ENCODE measurements at regions not wholly inside any gene's neighbourhood (a gene's known extent, or its start where the extent isn't known, plus 50 kb on each side); places are given as distances from the start of the nearest gene placed in this dataset.
"Not testable (repeated sequence)": the region's sequence is repeated elsewhere in the genome, so short reads cannot be mapped to it uniquely, and the experiment has no call there.

- DNase-seq: not testable (repeated sequence)
Observed at GRCh38 chr1:25171013-25171412, 61.3 kb downstream of the SYF2 start.

DNA sequence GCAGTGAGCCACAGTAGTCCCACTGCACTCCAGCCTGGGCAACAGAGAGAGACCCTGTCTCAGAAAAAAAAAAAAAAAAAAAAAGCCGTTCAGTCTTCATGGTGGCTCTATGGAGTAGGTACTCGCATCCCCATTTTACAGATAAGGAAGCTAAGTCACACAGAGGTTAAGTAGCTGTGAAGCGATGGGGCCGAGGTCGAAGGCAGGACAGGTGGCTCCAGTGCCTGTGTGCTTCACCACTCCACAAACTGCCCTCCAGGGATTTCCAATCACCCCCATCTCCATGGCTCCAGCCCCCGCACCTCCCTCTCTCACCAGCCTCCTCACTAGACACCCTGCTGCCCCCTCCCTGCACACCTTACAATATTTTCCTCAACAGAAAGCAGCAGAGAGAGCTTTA is 61.9 kb downstream of the SYF2 start:
- no peak for DNase-seq

DNA sequence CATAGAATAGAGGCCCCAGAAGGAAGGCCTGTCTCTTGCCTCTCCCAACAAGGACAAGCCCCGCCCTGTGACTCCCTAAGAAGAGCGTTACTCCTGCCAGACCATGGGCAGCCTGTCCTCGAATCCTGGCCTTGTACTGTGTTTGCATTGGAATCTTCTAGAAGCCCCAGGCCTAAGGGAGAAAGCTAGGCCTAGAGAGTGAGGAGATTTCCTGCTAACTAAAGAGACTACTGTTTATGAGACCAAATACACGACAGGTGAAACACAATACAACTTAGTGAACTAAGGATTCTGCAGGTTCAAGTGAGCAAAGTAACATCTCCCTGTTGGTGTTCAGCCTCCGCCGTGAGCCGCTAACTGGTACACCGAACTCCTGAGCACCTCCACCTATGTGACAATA is 62.7 kb downstream of the SYF2 start:
- no peak for DNase-seq

GRCh38 chr1:25169168-25169567 is 63.1 kb downstream of the SYF2 start:
- no peak for DNase-seq

DNA sequence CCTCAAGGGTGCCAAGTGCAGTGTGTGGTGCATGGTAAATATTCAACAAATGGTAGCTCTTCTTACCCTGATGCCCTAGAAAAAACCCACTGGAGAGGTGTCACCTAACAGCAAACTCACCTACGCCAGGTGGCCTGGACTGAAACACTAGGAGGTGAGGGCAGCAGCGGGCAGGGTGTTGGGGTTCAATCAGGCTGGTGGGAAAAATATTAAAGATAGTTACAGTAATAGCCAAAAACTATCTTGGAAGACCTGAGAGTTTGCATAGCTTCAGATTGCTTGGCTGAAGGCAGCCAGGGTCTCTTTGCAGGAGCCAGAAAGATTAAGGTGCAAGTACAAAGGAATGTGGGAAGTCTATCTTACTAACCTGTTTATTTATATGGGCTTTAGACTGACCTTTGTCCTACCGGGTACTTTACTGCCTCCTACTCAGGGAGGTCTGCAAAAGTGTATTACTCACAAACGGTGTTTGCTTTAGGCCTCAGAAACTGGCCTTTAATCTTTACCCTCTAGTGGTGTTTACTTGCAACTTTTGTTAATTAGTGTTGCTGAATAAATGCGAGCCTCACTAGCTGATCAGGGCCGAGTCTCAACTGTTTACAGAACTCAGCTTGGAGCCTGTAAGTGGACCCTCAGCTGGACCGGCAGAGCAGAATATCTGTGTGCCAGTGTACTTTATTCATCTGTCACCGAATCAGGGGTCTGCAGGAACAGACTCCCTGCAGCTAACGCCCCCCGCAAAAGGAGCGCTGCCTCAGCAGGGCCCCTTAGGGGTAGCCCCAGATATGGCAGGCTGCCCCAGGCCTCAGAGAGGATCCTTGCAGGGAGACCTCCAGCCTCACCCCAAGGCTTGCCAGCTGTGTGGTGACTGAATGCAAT is 63.9 kb downstream of the SYF2 start:
- no peak for DNase-seq

DNA sequence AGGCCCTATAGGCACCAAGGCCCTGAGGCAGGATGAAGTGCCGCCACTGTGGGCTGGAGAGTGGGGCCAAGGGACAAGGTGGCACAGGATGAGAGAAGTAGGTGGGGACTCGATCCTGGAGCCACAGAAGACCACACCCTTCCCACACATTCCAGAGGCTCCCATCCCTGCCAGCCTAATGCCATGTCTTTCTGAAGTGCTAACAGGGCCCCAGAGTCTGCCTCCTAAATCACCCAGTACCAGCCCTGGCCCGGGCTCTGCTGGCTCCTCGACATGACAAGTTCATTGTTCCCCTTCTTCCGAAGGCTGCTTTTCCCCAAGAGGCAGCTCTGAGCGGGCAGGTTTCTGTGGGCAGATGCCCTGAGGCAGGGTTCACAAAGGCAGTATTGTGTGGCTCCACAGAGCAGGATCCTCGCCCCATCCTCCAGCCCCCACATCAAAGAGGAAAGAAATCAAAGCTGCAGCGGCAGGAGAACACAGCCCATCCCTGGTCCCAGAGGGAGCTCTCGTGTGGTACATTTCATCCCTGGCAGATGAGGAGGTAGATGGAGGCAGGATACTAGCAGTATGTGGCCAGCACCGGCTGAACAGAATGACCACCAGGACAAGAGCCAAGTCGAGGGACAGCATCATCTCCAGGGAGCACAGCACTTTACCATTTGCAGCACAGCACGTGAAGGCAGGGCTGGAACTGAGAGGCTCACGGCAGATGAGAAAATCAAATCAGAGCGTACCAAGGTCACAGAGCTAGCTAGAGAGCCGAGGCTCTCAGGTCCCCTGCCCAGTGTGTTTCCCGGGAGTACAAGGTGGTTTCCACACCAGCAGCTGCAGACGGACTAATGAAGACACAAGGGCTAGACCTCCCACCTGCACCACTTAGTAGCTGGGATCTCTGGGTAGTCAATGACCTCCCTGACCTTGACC is 64.8 kb downstream of the SYF2 start:
- DNase-seq: no peak

DNA sequence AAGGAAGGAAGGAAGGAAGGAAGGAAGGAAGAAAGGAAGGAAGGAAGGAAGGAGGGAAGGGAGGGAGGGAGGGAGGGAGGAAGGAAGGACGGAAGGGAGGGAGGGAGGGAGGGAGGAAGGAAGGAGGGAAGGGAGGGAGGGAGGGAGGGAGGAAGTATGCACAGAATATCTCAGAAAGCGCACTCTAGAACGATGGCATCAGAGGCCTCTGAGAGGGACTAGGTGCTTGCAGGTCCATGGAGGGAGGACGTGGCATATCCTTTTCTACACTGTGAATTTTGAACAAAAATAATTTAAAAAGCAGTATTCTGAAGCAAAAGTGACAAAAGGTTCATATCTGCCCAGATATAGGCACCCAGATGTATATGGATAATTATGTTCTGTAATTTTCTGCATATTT is 65.5 kb downstream of the SYF2 start:
- no peak for DNase-seq

GRCh38 chr1:25163986-25164385 is 68.3 kb downstream of the SYF2 start:
- DNase-seq: no peak

GRCh38 chr1:25161981-25162380 is 70.3 kb downstream of the SYF2 start:
- DNase-seq: no peak

DNA sequence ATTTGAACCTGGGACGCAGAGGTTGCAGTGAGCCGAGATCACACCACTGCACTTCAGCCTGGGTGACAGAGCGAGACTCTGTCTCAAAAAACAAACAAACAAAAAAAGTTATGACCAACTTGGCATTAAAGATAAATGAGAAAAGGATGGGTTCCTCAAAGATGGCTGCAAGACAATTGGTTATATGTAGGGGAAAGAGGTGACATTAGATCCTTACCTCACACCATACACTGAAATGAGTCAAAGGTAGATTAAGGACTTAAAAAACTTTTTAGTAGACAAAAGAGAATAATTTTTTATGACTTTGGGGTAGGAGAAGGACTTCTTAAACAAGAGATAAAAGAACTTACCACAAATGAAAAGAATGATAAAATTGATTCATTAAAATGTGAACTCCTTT is 74.5 kb downstream of the SYF2 start:
- DNase-seq: no peak

DNA sequence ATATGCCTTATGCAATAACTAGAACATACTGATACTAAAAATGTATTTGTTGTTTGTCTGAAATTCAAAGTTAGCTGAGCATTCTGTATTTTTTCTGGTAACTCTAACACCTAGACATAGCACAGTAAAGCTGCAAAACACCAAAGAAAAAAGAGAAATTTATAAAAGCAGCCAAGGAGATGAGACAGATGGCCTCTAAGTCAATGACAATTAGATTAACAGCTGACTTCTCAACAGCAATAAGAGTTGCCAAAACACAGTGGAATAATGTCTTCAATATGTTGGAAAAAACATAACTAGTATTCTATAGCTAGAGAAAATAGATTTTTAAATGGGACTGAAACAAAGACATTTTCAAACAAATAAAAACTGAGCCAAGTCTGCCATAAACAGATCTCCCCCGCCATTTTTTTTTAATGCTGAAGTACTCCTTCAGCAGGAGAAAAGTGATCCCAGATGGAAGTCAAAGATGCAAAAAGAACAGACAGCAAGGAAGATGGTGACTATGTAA is 81.3 kb downstream of the SYF2 start:
- DNase-seq: no peak

- DNase-seq: no peak
Observed at GRCh38 chr1:25148673-25149300, 83.5 kb downstream of the SYF2 start.

- DNase-seq: peak; percentile 43
Observed at GRCh38 chr1:25146451-25146855, 85.8 kb downstream of the SYF2 start.

DNA sequence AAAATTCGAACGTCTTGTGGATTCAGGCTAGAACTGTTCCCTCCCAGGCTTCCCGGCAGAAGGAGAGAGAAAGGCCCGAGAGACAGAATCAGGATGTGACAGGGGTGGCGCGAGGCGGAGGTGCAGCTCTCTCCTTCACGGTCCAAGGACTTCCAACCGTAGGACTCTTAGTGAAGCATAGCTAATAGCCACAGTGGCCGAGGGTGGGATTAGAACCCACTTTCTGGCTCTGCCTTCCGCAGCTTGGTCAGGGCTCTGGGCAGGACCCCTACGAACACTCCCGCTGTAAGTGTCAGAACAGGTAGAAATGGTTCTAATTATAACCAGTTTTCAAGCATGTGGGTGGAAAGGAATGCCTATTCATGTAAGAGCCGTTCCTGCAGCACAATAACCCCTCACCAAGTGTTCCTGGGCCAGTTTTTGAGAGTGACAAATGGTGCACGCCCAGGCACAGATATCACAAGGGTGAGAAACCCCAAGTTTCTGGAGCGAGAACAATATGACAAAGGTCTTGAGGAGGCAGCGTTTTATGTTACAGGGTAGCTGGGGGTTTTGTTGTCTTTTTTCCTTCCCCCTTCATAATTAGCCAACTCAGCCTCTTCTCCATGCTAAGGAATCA is 86.4 kb downstream of the SYF2 start:
- DNase-seq: peak; percentile 48

- no peak for DNase-seq
Observed at GRCh38 chr1:25140073-25140797, 92.1 kb downstream of the SYF2 start.

- DNase-seq: no peak
Observed at GRCh38 chr1:25137521-25138395, 94.5 kb downstream of the SYF2 start.

GRCh38 chr1:25137106-25137505 is 95.2 kb downstream of the SYF2 start:
- no peak for DNase-seq

DNA sequence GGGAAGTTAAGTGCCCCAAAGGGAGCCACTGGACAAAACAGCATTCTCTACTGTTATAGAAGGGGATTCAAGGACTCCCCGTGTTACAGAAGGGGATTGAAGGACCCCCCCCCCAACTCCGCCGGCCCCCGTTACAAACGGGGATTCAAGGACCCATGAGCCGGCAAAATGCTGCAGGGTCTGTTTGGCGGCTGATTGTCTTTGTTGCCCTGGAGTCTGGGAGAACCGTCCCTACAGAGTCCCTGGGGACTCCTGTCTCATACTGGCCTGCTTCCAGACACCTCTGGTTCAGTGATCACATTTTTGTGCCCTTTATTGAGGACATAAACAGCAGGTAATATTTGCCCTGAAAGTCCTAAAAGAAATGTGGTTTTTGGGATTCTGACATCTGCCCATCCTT is 96.4 kb downstream of the SYF2 start:
- no peak for DNase-seq

- peak; percentile 71 for DNase-seq
Observed at GRCh38 chr1:25134801-25135461, 97.4 kb downstream of the SYF2 start.
